DND-41 (cell line): ENCODE measurements at regions not wholly inside any gene's neighbourhood (a gene's known extent, or its start where the extent isn't known, plus 50 kb on each side); places are given as distances from the start of the nearest gene placed in this dataset.

Experiments used
- CTCF ChIP-seq: IDR thresholded peaks from 2 replicates; pipeline ENCODE4 v1.5.1; 2012; ENCODE audit warnings: borderline replicate concordance, low read length, moderate library complexity, mild to moderate bottlenecking; ENCODE audit not compliant: poor library complexity, severe bottlenecking; ENCODE audit errors: extremely low read depth
- EZH2 ChIP-seq: IDR thresholded peaks from 3 replicates; pipeline ENCODE4 v1.6.1; 2012; ENCODE audit warnings: borderline replicate concordance, low read depth, mild to moderate bottlenecking, moderate library complexity, low read length, inconsistent platforms; ENCODE audit not compliant: severe bottlenecking

GRCh38 chr6:51398064-51398705 lies 579.5 kb downstream of the TFAP2B start:
- TF ChIP-seq CTCF (no peak), EZH2 (no peak)
